Neutrophil (primary cell): ENCODE measurements at regions not wholly inside any gene's neighbourhood (a gene's known extent, or its start where the extent isn't known, plus 50 kb on each side); places are given as distances from the start of the nearest gene placed in this dataset.

Experiments
- H3K27ac ChIP-seq: fragments of 200-600 bp; sonication (generic); 2 replicates; pipeline ENCODE4 v1.5.1; 2016; ENCODE audit warnings: mild to moderate bottlenecking, moderate library complexity
- H3K27me3 ChIP-seq: fragments of 200-600 bp; sonication (generic); 2 replicates; pipeline ENCODE4 v1.6.0; 2016; ENCODE audit warnings: mild to moderate bottlenecking
- H3K36me3 ChIP-seq: fragments of 200-600 bp; sonication (generic); 2 replicates; pipeline ENCODE4 v1.5.1; 2017
- H3K4me1 ChIP-seq, 2 experiments: fragments of 200-600 bp in 1 of 2; sonication (generic) in 1 of 2; 1 replicate in 1 of 2; 2 replicates in 1 of 2; pipeline versions ENCODE4 v1.5.1 to v1.6.1; 2013 to 2016; ENCODE audit warnings: low read depth in 1 of 2, low read length in 1 of 2, mild to moderate bottlenecking in 1 of 2, moderate library complexity in 1 of 2; ENCODE audit not compliant: control insufficient read depth in 1 of 2, insufficient read depth in 1 of 2
- H3K4me3 ChIP-seq, 2 experiments: fragments of 200-600 bp in 1 of 2; sonication (generic) in 1 of 2; 1 replicate in 1 of 2; 2 replicates in 1 of 2; pipeline ENCODE4 v1.5.1; 2013 to 2016; ENCODE audit warnings: low read depth in 1 of 2, low read length in 1 of 2, mild to moderate bottlenecking in 1 of 2, moderate library complexity in 1 of 2
- H3K9me3 ChIP-seq: fragments of 200-600 bp; sonication (generic); 2 replicates; pipeline ENCODE4 v1.5.1; 2016
- CTCF ChIP-seq: fragments of 200-600 bp; sonication (generic); IDR thresholded peaks from 2 replicates; pipeline ENCODE4 v1.5.1; 2016; ENCODE audit warnings: antibody characterized with exemption

DNA sequence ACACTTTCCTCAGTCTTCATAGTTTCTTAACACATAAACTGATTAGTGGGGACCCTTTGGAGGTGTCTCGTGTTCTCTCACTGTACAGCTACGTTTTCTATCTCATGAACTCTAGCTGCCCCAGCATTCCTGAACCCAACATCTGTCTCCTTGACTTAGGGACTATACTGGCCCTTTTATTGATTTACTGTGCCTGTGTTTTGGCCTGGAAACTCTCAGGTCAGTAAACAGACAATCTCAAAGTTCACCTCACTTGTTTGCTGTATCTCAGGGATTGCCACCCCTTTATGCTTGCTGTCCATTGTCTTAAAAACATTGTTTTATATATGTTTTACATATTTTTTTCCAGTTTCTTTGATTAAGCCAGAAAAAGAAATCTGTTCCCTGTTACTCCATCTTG, 222.8 kb downstream of the FAM170A start:
- TF ChIP-seq CTCF, result no peak
- Histone ChIP-seq H3K27ac (no peak overlapping the region), H3K4me1 (no peaks in the 10 kb centered on the region), H3K36me3 (no peaks in the 10 kb centered on the region), H3K9me3 (no peaks in the 10 kb centered on the region), H3K27me3 (no peaks in the 10 kb centered on the region), H3K4me3 (no peak overlapping the region)

DNA sequence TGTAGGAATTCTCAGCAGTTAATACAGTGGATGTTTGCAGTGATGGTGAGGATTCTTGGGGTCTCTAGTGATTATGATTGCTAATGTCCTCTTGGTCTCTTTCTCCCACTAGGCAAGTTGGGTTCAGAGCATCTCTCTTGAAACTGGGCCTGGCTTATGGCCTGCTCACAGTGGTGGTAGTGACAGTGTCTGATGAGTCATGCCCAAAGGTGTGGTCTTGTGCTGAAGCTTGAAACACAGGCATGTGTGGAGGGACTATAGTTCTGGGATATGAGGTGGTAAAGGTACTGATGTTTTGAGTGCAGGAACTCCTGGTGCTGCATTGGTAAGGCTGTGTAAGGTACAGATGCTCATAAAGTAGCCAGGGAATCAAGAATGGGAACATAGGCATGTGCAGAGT, 231.1 kb downstream of the FAM170A start:
- Histone ChIP-seq H3K9me3 (no peaks in the 10 kb centered on the region), H3K36me3 (no peaks in the 10 kb centered on the region), H3K4me1 (no peaks in the 10 kb centered on the region), H3K27ac (no peak overlapping the region), H3K4me3 (no peak overlapping the region), H3K27me3 (no peaks in the 10 kb centered on the region)
- no peak for TF ChIP-seq CTCF

DNA sequence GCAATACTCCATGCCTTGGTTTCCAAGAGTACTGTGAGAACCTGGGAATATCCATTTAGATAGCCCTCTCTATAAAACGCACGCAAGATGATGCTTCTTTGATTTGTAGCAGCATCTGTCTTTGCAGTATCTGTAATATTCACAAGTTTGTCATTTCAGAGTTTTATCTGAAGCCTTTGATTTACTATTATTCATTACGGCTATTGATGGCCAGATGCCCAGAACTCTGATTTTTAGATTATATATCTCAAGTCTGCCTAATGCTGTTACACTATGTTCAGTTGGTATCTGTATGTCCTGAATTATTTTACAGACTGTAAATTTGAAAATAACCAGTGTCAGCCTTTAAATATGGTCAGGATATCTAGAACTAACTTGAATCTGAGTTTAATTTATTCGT, 233.3 kb downstream of the FAM170A start:
- TF ChIP-seq CTCF, result no peak

DNA sequence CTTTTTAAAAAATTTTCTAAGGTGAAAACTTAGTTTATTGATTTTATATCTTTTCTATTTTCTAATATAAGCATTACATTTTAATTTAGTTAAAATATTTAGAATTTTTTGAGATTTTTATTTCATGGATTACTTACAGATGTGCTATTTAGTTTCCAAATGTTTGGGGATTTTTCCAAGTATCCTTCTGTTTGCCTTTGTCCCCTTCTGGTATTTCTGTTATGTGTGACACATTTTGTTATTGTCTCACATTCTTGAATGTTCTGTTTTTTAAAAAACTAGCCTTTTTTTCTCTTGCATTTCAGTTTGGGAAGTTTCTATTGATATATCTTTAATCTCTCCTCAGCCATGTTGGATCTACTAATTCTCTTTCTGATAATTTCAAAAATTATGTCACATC, 234.9 kb downstream of the FAM170A start:
- Histone ChIP-seq H3K36me3 (no peaks in the 10 kb centered on the region), H3K4me3 (no peak overlapping the region), H3K27ac (no peak overlapping the region), H3K9me3 (no peaks in the 10 kb centered on the region), H3K4me1 (no peaks in the 10 kb centered on the region), H3K27me3 (no peaks in the 10 kb centered on the region)
- no peak for TF ChIP-seq CTCF

More for the DNA sequence above, 233.3 kb downstream of the FAM170A start:
- no peak overlapping the region for H3K4me3 ChIP-seq
- H3K4me1 ChIP-seq, result no peaks in the 10 kb centered on the region
- no peaks in the 10 kb centered on the region for H3K27me3 ChIP-seq
- no peaks in the 10 kb centered on the region for H3K9me3 ChIP-seq
- H3K27ac ChIP-seq, result no peak overlapping the region
- no peaks in the 10 kb centered on the region for H3K36me3 ChIP-seq

GRCh38 chr5:119873611-119874010, 244.3 kb downstream of the FAM170A start:
- TF ChIP-seq CTCF, result no peak
- no peaks in the 10 kb centered on the region for H3K9me3 ChIP-seq
- H3K27me3 ChIP-seq, result no peaks in the 10 kb centered on the region
- H3K27ac ChIP-seq, result no peak overlapping the region
- H3K36me3 ChIP-seq, result no peaks in the 10 kb centered on the region
- H3K4me1 ChIP-seq, result no peaks in the 10 kb centered on the region
- no peak overlapping the region for H3K4me3 ChIP-seq

DNA sequence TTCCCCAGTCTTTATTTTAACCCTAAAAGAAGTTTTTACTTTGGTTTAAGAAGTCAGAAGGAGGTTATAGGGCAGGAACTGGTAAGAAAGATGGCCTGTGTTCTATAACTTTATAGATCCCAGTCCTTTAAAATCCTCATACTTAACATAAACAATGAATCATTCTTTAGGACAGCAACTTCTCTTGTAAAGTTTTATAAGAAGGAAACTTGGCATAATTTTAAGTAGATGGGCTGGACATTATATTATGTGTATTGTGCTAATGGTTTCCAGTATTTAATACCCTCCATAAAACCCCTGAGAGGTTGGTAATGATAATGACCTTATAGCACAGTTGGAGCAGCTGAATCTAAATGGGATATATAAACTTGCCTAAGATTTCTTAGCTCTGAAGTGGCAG, 247.2 kb downstream of the FAM170A start:
- Histone ChIP-seq H3K4me3 (no peak overlapping the region), H3K27me3 (no peaks in the 10 kb centered on the region), H3K4me1 (no peaks in the 10 kb centered on the region), H3K9me3 (no peaks in the 10 kb centered on the region), H3K36me3 (no peaks in the 10 kb centered on the region), H3K27ac (no peak overlapping the region)
- no peak for TF ChIP-seq CTCF
